IMR-90 (cell line): ENCODE measurements at regions not wholly inside any gene's neighbourhood (a gene's known extent, or its start where the extent isn't known, plus 50 kb on each side); places are given as distances from the start of the nearest gene placed in this dataset.

ENCODE experiments used
- ATAC-seq: fragments of 200-7000 bp; cut with Tn5 transposase; 2 replicates; pipeline ENCODE4 v1.9.1; 2020; ENCODE audit warnings: low read depth, mild to moderate bottlenecking, moderate library complexity
- BruUV-seq: library from RNA; stranded (reverse); fragments of 400-500 nt; replicated peaks from 2 replicates; lab custom pipeline; 2021; lab: Mats Ljungman, UMichigan
- CTCF ChIA-PET: fragments of 300-600 bp; formaldehyde crosslinking; extraction: SDS; loops from one replicate; lab custom pipeline; 2021; ENCODE audit warnings: antibody characterized with exemption; lab: Yijun Ruan, JAX
- POLR2A ChIA-PET: fragments of 300-600 bp; sonication (Branson Sonifier 250); formaldehyde crosslinking; loops from one replicate; lab custom pipeline; 2022; ENCODE audit warnings: antibody characterized with exemption; ENCODE audit not compliant: unreplicated experiment; lab: Charles Lee
- DNase-seq: peaks from one replicate; pipeline ENCODE4 v3.0.0; 2013
- H2AFZ ChIP-seq: replicated peaks from 2 replicates; pipeline ENCODE3; 2013; ENCODE audit warnings: low read length, mild to moderate bottlenecking; ENCODE audit not compliant: poor library complexity
- H2AK5ac ChIP-seq: 2 replicates; pipeline ENCODE4 v1.6.1; 2013; ENCODE audit warnings: low read depth, low read length, inconsistent platforms
- H2AK9ac ChIP-seq: replicated peaks from 2 replicates; pipeline ENCODE3; 2013; ENCODE audit warnings: mild to moderate bottlenecking, low read depth, low read length, moderate library complexity; ENCODE audit not compliant: poor library complexity
- H2BK120ac ChIP-seq: 2 replicates; pipeline ENCODE4 v1.6.1; 2013; ENCODE audit warnings: low read depth, low read length, inconsistent platforms
- H2BK15ac ChIP-seq: 3 replicates; pipeline ENCODE4 v1.6.1; 2013; ENCODE audit warnings: low read depth, low read length, inconsistent platforms
- H2BK20ac ChIP-seq: 2 replicates; pipeline ENCODE4 v1.6.1; 2013; ENCODE audit warnings: low read depth, mild to moderate bottlenecking, inconsistent platforms, low read length, moderate library complexity
- H2BK5ac ChIP-seq: 2 replicates; pipeline ENCODE4 v1.6.1; 2013; ENCODE audit warnings: mild to moderate bottlenecking, low read depth, low read length, inconsistent platforms; ENCODE audit not compliant: poor library complexity, severe bottlenecking
- H3K14ac ChIP-seq: replicated peaks from 2 replicates; pipeline ENCODE4 v1.6.1; 2013; ENCODE audit warnings: low read depth, low read length, inconsistent platforms
- H3K18ac ChIP-seq: 2 replicates; pipeline ENCODE4 v1.6.1; 2013; ENCODE audit warnings: low read depth, low read length, control low read depth
- H3K23ac ChIP-seq: 2 replicates; pipeline ENCODE4 v1.6.1; 2013; ENCODE audit warnings: low read depth, low read length, inconsistent platforms
- H3K27ac ChIP-seq: 2 replicates; pipeline ENCODE4 v1.5.1; 2013; ENCODE audit warnings: mild to moderate bottlenecking, control low read depth, low read length; ENCODE audit not compliant: insufficient read depth
- H3K27me3 ChIP-seq: 2 replicates; pipeline ENCODE4 v1.6.1; 2013; ENCODE audit warnings: low read length; ENCODE audit not compliant: control insufficient read depth, insufficient read depth
- H3K36me3 ChIP-seq: 2 replicates; pipeline ENCODE4 v1.6.1; 2013; ENCODE audit warnings: low read length, mixed read lengths; ENCODE audit not compliant: control insufficient read depth, insufficient read depth
- H3K4ac ChIP-seq: 2 replicates; pipeline ENCODE4 v1.6.1; 2013; ENCODE audit warnings: low read depth, low read length, inconsistent platforms
- H3K4me1 ChIP-seq: 2 replicates; pipeline ENCODE4 v1.6.1; 2013; ENCODE audit warnings: low read length, mixed read lengths; ENCODE audit not compliant: control insufficient read depth, insufficient read depth
- H3K4me2 ChIP-seq: 2 replicates; pipeline ENCODE4 v1.6.1; 2013; ENCODE audit warnings: low read depth, mild to moderate bottlenecking, control low read depth, low read length, moderate library complexity
- H3K4me3 ChIP-seq: 2 replicates; pipeline ENCODE4 v1.5.1; 2013; ENCODE audit warnings: low read depth, mild to moderate bottlenecking, control low read depth, low read length, moderate library complexity; ENCODE audit not compliant: insufficient read depth
- H3K56ac ChIP-seq: 2 replicates; pipeline ENCODE4 v1.6.1; 2013; ENCODE audit warnings: low read length, inconsistent platforms; ENCODE audit not compliant: insufficient read depth; ENCODE audit errors: extremely low read depth
- H3K79me1 ChIP-seq, 2 experiments: 2 replicates each; pipeline ENCODE4 v1.6.1; 2013; ENCODE audit warnings: low read length in 2 of 2, inconsistent platforms in 1 of 2, low read depth in 1 of 2
- H3K9ac ChIP-seq: 2 replicates; pipeline ENCODE4 v1.6.1; 2013; ENCODE audit warnings: low read depth, low read length, control low read depth
- H3K9me1 ChIP-seq: 2 replicates; pipeline ENCODE4 v1.6.1; 2013; ENCODE audit warnings: low read length, inconsistent platforms; ENCODE audit not compliant: insufficient read depth
- H3K9me3 ChIP-seq: 2 replicates; pipeline ENCODE4 v1.6.1; 2013; ENCODE audit warnings: low read length; ENCODE audit not compliant: control insufficient read depth, insufficient read depth
- H4K20me1 ChIP-seq: 2 replicates; pipeline ENCODE4 v1.6.1; 2013; ENCODE audit warnings: low read length, inconsistent platforms; ENCODE audit not compliant: insufficient read depth
- H4K5ac ChIP-seq: 2 replicates; pipeline ENCODE4 v1.6.1; 2013; ENCODE audit warnings: mild to moderate bottlenecking, low read depth, low read length, control low read depth
- H4K8ac ChIP-seq, 2 experiments: 2 replicates each; pipeline ENCODE4 v1.6.1; 2013; ENCODE audit warnings: low read depth in 2 of 2, low read length in 2 of 2, control low read depth in 1 of 2, inconsistent platforms in 1 of 2
- H4K91ac ChIP-seq: 2 replicates; pipeline ENCODE4 v1.6.1; 2013; ENCODE audit warnings: low read depth, low read length, inconsistent platforms; ENCODE audit not compliant: insufficient read depth
- CHD1 ChIP-seq: IDR thresholded peaks from 2 replicates; pipeline ENCODE4 v1.6.1; 2012; ENCODE audit warnings: low read depth, low read length, improper control_type of control experiment
- FOS ChIP-seq: fragments of 150-350 bp; IDR thresholded peaks from 2 replicates; pipeline ENCODE4 v1.6.1; 2016; ENCODE audit warnings: low read depth, low read length
- MAFK ChIP-seq: IDR thresholded peaks from 2 replicates; pipeline ENCODE4 v1.6.1; 2012; ENCODE audit warnings: low read depth, low read length, improper control_type of control experiment
- MXI1 ChIP-seq: IDR thresholded peaks from 2 replicates; pipeline ENCODE4 v1.6.1; 2012; ENCODE audit warnings: low read depth, mild to moderate bottlenecking, low read length, moderate library complexity, borderline replicate concordance
- NFE2L2 ChIP-seq: fragments of 150-350 bp; IDR thresholded peaks from 2 replicates; pipeline ENCODE4 v1.6.1; 2016; ENCODE audit warnings: low read depth, mild to moderate bottlenecking, low read length
- POLR2A ChIP-seq: IDR thresholded peaks from 2 replicates; pipeline ENCODE4 v1.6.1; 2012; ENCODE audit warnings: mild to moderate bottlenecking, low read depth, low read length
- RAD21 ChIP-seq: IDR thresholded peaks from 2 replicates; pipeline ENCODE4 v1.6.1; 2012; ENCODE audit warnings: low read length, improper control_type of control experiment
- RCOR1 ChIP-seq: IDR thresholded peaks from 2 replicates; pipeline ENCODE4 v1.6.1; 2012; ENCODE audit warnings: mild to moderate bottlenecking, low read length, improper control_type of control experiment; ENCODE audit not compliant: insufficient replicate concordance
- RFX5 ChIP-seq: IDR thresholded peaks from 2 replicates; pipeline ENCODE4 v1.8.0; 2012; ENCODE audit warnings: low read depth, mild to moderate bottlenecking, low read length, moderate library complexity
- SMC3 ChIP-seq: fragments of 150-350 bp; IDR thresholded peaks from 2 replicates; pipeline ENCODE4 v1.6.1; 2016; ENCODE audit warnings: low read depth, mild to moderate bottlenecking, antibody characterized with exemption, low read length, moderate library complexity
- WGBS, 2 experiments: methylation state at CpG; one replicate each; pipeline versions ENCODE4 v1.1.5 to v1.1.7; 2013; ENCODE audit warnings: missing lambda C conversion rate in 2 of 2; ENCODE audit not compliant: insufficient read length in 1 of 2; ENCODE audit errors: extremely low coverage in 2 of 2; 5-methylcytosine and 5-hydroxymethylcytosine counted together
- dilution Hi-C: fragments of 300-500 bp; cut with HindIII; formaldehyde crosslinking; loops from one replicate; pipeline ENCODE4 v1.14.3; 2018; ENCODE audit warnings: low sequenced_read_pairs; ENCODE audit not compliant: unreplicated experiment
- in situ Hi-C: fragments of 300-500 bp; cut with MboI; formaldehyde crosslinking; loops from 3 replicates; pipeline ENCODE4 v1.14.3; 2019; ENCODE audit warnings: low sequenced_read_pairs, inconsistent platforms, mixed read lengths
- intact Hi-C: fragments of 100-400 bp; cut with micrococcal nuclease; formaldehyde crosslinking; loops from 2 replicates; pipeline ENCODE4 v1.10.0; 2022
- TF ChIP-seq, protein P1 (sequence below): fragments of 150-350 bp; IDR thresholded peaks from 2 replicates; pipeline ENCODE4 v1.6.1; 2016; ENCODE audit warnings: low read depth, mild to moderate bottlenecking, low read length, moderate library complexity, borderline replicate concordance
- TF ChIP-seq, protein P2 (sequence below): conservative IDR thresholded peaks from 2 replicates; pipeline ENCODE4 v1.5.1; 2012; ENCODE audit warnings: mild to moderate bottlenecking, low read depth, low read length, improper control_type of control experiment
- TF ChIP-seq, protein P3 (sequence below): fragments of 150-350 bp; IDR thresholded peaks from 2 replicates; pipeline ENCODE4 v1.6.1; 2017; ENCODE audit warnings: mild to moderate bottlenecking, antibody characterized with exemption, low read length, low read depth

- Histone ChIP-seq H3K9me3 (peaks cover 2% of the 10 kb centered on the region; the same call in 1 of the 2 replicates), H3K79me1 (no peaks in the 10 kb centered on the region), H2BK120ac (no peak overlapping the region), H3K18ac (no peak overlapping the region), H4K20me1 (no peaks in the 10 kb centered on the region), H3K23ac (no peak overlapping the region), H3K36me3 (no peaks in the 10 kb centered on the region), H3K4me1 (no peaks in the 10 kb centered on the region), H3K9ac (no peak overlapping the region), H3K27ac (no peak overlapping the region), H2BK20ac (no peak overlapping the region), H2AK9ac (no peak overlapping the region), H4K8ac (no peak overlapping the region), H4K91ac (no peak overlapping the region), H2AK5ac (no peak overlapping the region), H2BK15ac (no peak overlapping the region), H2BK5ac (no peak overlapping the region), H3K9me1 (no peaks in the 10 kb centered on the region), H2AFZ (no peak overlapping the region), H3K4me3 (no peak overlapping the region), H3K4me2 (no peak overlapping the region), H3K14ac (no peak overlapping the region), H3K4ac (no peak overlapping the region), H3K56ac (no peak overlapping the region), H3K27me3 (no peaks in the 10 kb centered on the region), H4K5ac (no peak overlapping the region)
- in situ Hi-C loops = no loop called here
- ChIA-PET POLR2A (no interaction called here), CTCF (no interaction called here)
- TF ChIP-seq, protein P1, sequence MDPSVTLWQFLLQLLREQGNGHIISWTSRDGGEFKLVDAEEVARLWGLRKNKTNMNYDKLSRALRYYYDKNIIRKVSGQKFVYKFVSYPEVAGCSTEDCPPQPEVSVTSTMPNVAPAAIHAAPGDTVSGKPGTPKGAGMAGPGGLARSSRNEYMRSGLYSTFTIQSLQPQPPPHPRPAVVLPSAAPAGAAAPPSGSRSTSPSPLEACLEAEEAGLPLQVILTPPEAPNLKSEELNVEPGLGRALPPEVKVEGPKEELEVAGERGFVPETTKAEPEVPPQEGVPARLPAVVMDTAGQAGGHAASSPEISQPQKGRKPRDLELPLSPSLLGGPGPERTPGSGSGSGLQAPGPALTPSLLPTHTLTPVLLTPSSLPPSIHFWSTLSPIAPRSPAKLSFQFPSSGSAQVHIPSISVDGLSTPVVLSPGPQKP = no peak
- TF ChIP-seq RFX5 (no peak), POLR2A (no peak), NFE2L2 (no peak), MAFK (no peak), CHD1 (no peak), SMC3 (no peak), RCOR1 (no peak), FOS (no peak), RAD21 (no peak), MXI1 (no peak)
- TF ChIP-seq, protein P2, sequence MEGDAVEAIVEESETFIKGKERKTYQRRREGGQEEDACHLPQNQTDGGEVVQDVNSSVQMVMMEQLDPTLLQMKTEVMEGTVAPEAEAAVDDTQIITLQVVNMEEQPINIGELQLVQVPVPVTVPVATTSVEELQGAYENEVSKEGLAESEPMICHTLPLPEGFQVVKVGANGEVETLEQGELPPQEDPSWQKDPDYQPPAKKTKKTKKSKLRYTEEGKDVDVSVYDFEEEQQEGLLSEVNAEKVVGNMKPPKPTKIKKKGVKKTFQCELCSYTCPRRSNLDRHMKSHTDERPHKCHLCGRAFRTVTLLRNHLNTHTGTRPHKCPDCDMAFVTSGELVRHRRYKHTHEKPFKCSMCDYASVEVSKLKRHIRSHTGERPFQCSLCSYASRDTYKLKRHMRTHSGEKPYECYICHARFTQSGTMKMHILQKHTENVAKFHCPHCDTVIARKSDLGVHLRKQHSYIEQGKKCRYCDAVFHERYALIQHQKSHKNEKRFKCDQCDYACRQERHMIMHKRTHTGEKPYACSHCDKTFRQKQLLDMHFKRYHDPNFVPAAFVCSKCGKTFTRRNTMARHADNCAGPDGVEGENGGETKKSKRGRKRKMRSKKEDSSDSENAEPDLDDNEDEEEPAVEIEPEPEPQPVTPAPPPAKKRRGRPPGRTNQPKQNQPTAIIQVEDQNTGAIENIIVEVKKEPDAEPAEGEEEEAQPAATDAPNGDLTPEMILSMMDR = no peak
- TF ChIP-seq, protein P3, sequence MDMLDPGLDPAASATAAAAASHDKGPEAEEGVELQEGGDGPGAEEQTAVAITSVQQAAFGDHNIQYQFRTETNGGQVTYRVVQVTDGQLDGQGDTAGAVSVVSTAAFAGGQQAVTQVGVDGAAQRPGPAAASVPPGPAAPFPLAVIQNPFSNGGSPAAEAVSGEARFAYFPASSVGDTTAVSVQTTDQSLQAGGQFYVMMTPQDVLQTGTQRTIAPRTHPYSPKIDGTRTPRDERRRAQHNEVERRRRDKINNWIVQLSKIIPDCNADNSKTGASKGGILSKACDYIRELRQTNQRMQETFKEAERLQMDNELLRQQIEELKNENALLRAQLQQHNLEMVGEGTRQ = no peak
- ATAC-seq (no peak), DNase-seq (peak; percentile 1)
- intact Hi-C loops = no loop called here
- BruUV-seq = no TSS peak
- dilution Hi-C loops = no loop called here
- no CpG with 5 or more reads among the region's 4 CpGs for WGBS, 2 experiments
Observed at GRCh38 chr7:113996405-113996804, 77.6 kb upstream of the PPP1R3A start.
